Suppressor macrophage treated with lipopolysaccharide for 1 hour (primary cell): ENCODE measurements at regions not wholly inside any gene's neighbourhood (a gene's known extent, or its start where the extent isn't known, plus 50 kb on each side); places are given as distances from the start of the nearest gene placed in this dataset.

Source experiments
- DNase-seq, 3 donors: peaks; one replicate each; pipeline ENCODE4 v3.0.0-alpha.2; 2020 to 2022

GRCh38 chrX:8868906-8869305 lies 67.7 kb upstream of the FAM9A start:
- peak in 1 of 3 donors; percentile 7 for DNase-seq

- DNase-seq = no peak
These were observed 67.0 kb upstream of the FAM9A start for GRCh38 chrX:8868070-8868773.

- no peak for DNase-seq
These were observed 66.2 kb upstream of the FAM9A start for GRCh38 chrX:8867406-8867805.

- DNase-seq = no peak
These were observed 63.0 kb upstream of the FAM9A start for GRCh38 chrX:8864161-8864560.

- no peak for DNase-seq
These were observed 60.7 kb upstream of the FAM9A start for GRCh38 chrX:8861908-8862307.

- no peak for DNase-seq
These were observed 50.2 kb upstream of the FAM9A start for GRCh38 chrX:8851231-8851886.
